ENCODE measurements at regions not wholly inside any gene's neighbourhood (a gene's known extent, or its start where the extent isn't known, plus 50 kb on each side); places are given as distances from the start of the nearest gene placed in this dataset.

DNA sequence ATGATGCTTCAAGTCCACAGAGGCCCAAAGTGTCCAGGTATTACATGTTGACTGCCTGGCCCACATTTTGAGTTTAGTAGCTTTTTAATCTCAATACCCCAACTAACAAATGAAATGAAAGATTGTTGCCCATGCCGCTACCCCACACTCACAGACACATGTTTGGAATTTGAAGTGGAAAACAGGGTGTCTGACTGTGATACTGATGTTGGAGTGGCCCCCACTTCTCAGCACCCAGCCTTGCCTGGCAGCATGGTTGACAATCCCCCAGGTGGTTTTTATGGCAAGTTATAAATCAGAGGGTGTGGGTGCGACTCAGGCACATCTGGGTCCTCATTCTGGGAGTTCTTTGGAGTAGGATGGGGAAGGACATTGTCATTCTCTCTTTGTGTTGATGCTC, 314.7 kb upstream of the ZNF32 start:
- no peak for TF ChIP-seq EP300 (IDR thresholded peaks at IDR 0.05)
- no peak for TF ChIP-seq POLR2A (IDR thresholded peaks at IDR 0.05)
- TF ChIP-seq POLR2AphosphoS5 (IDR thresholded peaks at IDR 0.05): no peak
- TF ChIP-seq, protein P1, sequence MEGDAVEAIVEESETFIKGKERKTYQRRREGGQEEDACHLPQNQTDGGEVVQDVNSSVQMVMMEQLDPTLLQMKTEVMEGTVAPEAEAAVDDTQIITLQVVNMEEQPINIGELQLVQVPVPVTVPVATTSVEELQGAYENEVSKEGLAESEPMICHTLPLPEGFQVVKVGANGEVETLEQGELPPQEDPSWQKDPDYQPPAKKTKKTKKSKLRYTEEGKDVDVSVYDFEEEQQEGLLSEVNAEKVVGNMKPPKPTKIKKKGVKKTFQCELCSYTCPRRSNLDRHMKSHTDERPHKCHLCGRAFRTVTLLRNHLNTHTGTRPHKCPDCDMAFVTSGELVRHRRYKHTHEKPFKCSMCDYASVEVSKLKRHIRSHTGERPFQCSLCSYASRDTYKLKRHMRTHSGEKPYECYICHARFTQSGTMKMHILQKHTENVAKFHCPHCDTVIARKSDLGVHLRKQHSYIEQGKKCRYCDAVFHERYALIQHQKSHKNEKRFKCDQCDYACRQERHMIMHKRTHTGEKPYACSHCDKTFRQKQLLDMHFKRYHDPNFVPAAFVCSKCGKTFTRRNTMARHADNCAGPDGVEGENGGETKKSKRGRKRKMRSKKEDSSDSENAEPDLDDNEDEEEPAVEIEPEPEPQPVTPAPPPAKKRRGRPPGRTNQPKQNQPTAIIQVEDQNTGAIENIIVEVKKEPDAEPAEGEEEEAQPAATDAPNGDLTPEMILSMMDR (IDR thresholded peaks at IDR 0.05): no peak
- WGBS, 2 donors (ENCODE audit: low coverage in 1 of 2): 83 to 90% methylated on average over 1 of the region's 2 CpGs
- Histone ChIP-seq H3K27ac (peak overlapping the region in 1 of 4 donors; percentile 48), H3K4me3 (no peak overlapping the region), H3K4me1 (peaks cover 0 to 46% (median 7%) of the 10 kb centered on the region in 3 donors), H3K36me3 (no peaks in the 10 kb centered on the region), H3K27me3 (no peaks in the 10 kb centered on the region), H3K9me3 (no peaks in the 10 kb centered on the region)
- no peak for ATAC-seq

DNA sequence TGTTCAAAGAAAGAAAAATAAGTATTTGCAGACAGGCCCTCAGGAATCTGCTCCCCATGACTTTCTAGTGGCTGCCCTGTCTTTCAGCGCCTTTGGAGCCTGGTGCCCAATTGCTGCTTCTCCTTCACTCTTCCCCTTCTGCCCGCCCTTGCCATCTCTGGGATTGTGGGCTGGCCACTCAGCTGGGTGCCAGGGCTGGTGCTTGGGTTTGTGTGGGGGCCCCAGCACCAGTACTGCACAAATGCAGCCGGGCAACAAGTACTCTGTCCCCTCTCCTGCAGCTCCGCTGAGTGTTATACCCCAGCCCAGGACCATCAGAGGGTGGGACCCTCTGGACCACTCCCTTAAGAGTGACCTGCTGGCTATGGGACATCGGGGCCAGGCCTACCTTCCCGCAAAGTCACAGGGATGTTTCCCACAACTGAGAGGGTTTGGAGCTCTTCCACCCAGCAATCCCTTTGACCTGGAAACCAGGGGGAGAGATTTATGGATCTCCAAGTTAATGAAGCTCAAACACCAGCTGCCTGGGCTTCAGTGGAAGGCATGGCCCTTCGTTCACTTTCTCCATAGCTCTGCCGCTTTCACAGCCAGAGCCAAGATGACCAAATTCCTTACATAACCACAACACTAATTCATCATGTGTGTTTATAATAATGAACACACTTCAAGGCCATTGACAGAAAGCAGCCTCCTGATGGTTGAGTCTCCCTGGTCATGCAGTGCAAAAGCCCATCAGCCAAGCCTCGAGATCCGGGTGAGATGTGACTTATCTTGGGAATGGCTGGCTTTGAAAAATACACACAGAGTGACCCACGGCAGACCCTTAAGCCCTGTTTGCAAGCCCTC, 313.9 kb upstream of the ZNF32 start:
- WGBS, 2 donors (ENCODE audit: low coverage in 1 of 2): 38 to 72% methylated on average over 6 to 7 of the region's 11 CpGs
- Histone ChIP-seq H3K4me3 (no peak overlapping the region), H3K27me3 (no peaks in the 10 kb centered on the region), H3K27ac (no peak overlapping the region), H3K4me1 (peaks cover 0 to 46% (median 7%) of the 10 kb centered on the region in 3 donors), H3K36me3 (no peaks in the 10 kb centered on the region), H3K9me3 (no peaks in the 10 kb centered on the region)
- no peak for ATAC-seq
- TF ChIP-seq, protein P1 (IDR thresholded peaks at IDR 0.05): no peak
- TF ChIP-seq POLR2AphosphoS5 (IDR thresholded peaks at IDR 0.05): peak; percentile 32

DNA sequence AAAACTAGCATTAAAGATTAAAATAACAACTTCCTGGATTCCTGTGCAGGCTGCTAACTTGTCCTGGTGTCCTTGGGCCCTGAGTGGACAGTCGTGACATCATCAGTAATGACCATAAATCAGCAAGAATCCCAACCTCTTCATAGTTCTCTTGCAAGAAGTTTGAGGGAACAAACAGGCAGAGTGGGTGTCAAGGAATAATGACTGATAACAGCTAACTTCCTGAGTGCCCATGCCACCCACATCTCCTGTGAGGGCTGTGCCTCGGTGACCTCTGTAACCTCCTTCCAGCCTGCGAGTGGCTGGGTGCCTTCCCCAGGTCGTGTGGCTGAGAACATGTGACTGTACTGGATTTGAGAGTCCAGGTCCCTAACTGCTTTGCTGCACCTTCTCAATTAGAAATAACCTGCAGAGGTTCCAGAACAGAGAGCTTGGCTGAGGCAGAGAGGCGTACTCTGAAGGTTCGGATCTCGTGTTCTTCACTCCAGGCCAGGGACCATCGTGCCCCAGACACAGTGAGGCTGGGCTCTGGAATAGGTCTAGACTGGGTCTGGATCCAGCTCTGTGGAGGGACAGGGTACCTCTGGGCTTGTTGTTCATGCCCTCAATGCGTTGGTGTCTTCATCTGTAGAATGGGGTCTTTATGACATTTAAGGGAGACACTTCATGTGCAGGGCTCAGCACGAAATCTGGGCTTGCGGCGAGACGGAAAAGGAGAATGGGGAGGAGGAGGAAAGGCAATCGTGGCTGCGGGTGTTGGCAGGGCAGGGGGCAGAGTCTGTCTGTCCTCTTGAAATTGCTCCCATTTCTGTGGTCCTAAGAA, 313.1 kb upstream of the ZNF32 start:
- no peak for ATAC-seq
- H3K4me1 ChIP-seq: peaks cover 0 to 46% (median 7%) of the 10 kb centered on the region in 3 donors
- TF ChIP-seq POLR2AphosphoS5 (IDR thresholded peaks at IDR 0.05) (no peak), EP300 (IDR thresholded peaks at IDR 0.05) (no peak), POLR2A (IDR thresholded peaks at IDR 0.05) (no peak)
- TF ChIP-seq, protein P1 (IDR thresholded peaks at IDR 0.05): no peak
- H3K36me3 ChIP-seq: no peaks in the 10 kb centered on the region
- WGBS, 2 donors (ENCODE audit: low coverage in 1 of 2): 87 to 92% methylated on average over 8 to 11 of the region's 15 CpGs
- H3K4me3 ChIP-seq: no peak overlapping the region
- no peak overlapping the region for H3K27ac ChIP-seq
- no peaks in the 10 kb centered on the region for H3K9me3 ChIP-seq
- H3K27me3 ChIP-seq: no peaks in the 10 kb centered on the region

DNA sequence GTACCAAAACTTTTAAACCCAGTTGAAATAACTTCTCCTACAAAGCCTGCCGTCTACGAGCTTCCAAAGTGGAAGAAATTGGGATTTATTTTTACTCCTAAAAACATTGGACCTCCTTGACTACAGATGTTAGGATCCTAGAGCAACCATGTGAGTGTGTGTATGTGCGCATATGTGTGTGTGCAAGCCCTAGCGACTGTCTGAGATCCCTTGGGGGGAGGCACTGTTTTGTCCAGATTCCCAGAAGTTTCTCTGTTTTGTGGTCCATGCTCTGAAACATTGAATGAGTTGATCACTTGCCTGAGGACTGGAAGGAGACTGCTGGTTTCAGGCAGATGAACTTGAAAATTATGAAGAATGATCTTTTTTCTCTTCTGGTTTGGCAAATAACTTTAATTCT, 312.3 kb upstream of the ZNF32 start:
- no peak for ATAC-seq

More for the DNA sequence above, 312.3 kb upstream of the ZNF32 start:
- H3K36me3 ChIP-seq: no peaks in the 10 kb centered on the region
- H3K4me1 ChIP-seq: peaks cover 0 to 38% (median 7%) of the 10 kb centered on the region in 3 donors
- H3K27me3 ChIP-seq: no peaks in the 10 kb centered on the region
- no peak for TF ChIP-seq EP300 (IDR thresholded peaks at IDR 0.05)
- TF ChIP-seq, protein P1 (IDR thresholded peaks at IDR 0.05): no peak
- no peak for TF ChIP-seq POLR2A (IDR thresholded peaks at IDR 0.05)
- no peak for TF ChIP-seq POLR2AphosphoS5 (IDR thresholded peaks at IDR 0.05)
- 96% methylated on average over 4 of the region's 4 CpGs; no CpG with 5 or more reads in 1 of the 2 donors for WGBS, 2 donors (ENCODE audit: low coverage in 1 of 2)
- no peak overlapping the region for H3K4me3 ChIP-seq
- H3K27ac ChIP-seq: no peak overlapping the region
- H3K9me3 ChIP-seq: no peaks in the 10 kb centered on the region

Data from gastroesophageal sphincter (tissue), 4 donors.